ENCODE measurements at regions not wholly inside any gene's neighbourhood (a gene's known extent, or its start where the extent isn't known, plus 50 kb on each side); places are given as distances from the start of the nearest gene placed in this dataset.

GRCh38 chr7:68505721-68506120 lies 1092.6 kb upstream of the AUTS2 start:
- H3K4me1 ChIP-seq (ENCODE audit: insufficient read depth, low read length) = no peaks in the 10 kb centered on the region
- no peak for DNase-seq (ENCODE audit: insufficient read length, low spot score, missing footprints)
- H4K20me1 ChIP-seq (ENCODE audit: insufficient read depth, low read length) = no peaks in the 10 kb centered on the region
- no peaks in the 10 kb centered on the region for H3K79me2 ChIP-seq (ENCODE audit: insufficient read depth, low read length)
- no peaks in the 10 kb centered on the region for H3K27me3 ChIP-seq (ENCODE audit: insufficient read depth, low read length)
- no peak overlapping the region for H3K27ac ChIP-seq (ENCODE audit: low read depth, low read length)
- no peaks in the 10 kb centered on the region for H3K36me3 ChIP-seq (ENCODE audit: insufficient read depth, low read length)
- H3K4me2 ChIP-seq (ENCODE audit: insufficient read depth, low read length) = no peak overlapping the region
- TF ChIP-seq CTCF (IDR thresholded peaks at IDR 0.05; ENCODE audit: extremely low read depth, low read depth, low read length) = no peak
- no peak overlapping the region for H3K4me3 ChIP-seq (ENCODE audit: insufficient read depth, low read length)
- H2AFZ ChIP-seq (ENCODE audit: low read length) = no peak overlapping the region
- H3K9me3 ChIP-seq (ENCODE audit: low read depth, low read length) = no peaks in the 10 kb centered on the region

- no peak overlapping the region for H3K4me3 ChIP-seq (ENCODE audit: insufficient read depth, low read length)
- H2AFZ ChIP-seq (ENCODE audit: low read length) = no peak overlapping the region
- no peaks in the 10 kb centered on the region for H4K20me1 ChIP-seq (ENCODE audit: insufficient read depth, low read length)
- no peaks in the 10 kb centered on the region for H3K9me3 ChIP-seq (ENCODE audit: low read depth, low read length)
- no peaks in the 10 kb centered on the region for H3K36me3 ChIP-seq (ENCODE audit: insufficient read depth, low read length)
- H3K27me3 ChIP-seq (ENCODE audit: insufficient read depth, low read length) = no peaks in the 10 kb centered on the region
- H3K4me1 ChIP-seq (ENCODE audit: insufficient read depth, low read length) = no peaks in the 10 kb centered on the region
- H3K4me2 ChIP-seq (ENCODE audit: insufficient read depth, low read length) = no peak overlapping the region
- no peak overlapping the region for H3K27ac ChIP-seq (ENCODE audit: low read depth, low read length)
- TF ChIP-seq CTCF (IDR thresholded peaks at IDR 0.05; ENCODE audit: extremely low read depth, low read depth, low read length) = no peak
- no peak for DNase-seq (ENCODE audit: insufficient read length, low spot score, missing footprints)
- H3K79me2 ChIP-seq (ENCODE audit: insufficient read depth, low read length) = no peaks in the 10 kb centered on the region
Observed at GRCh38 chr7:68507668-68508067, 1090.6 kb upstream of the AUTS2 start.

GRCh38 chr7:68509054-68509453 lies 1089.2 kb upstream of the AUTS2 start:
- no peaks in the 10 kb centered on the region for H4K20me1 ChIP-seq (ENCODE audit: insufficient read depth, low read length)
- H2AFZ ChIP-seq (ENCODE audit: low read length) = no peak overlapping the region
- no peak for TF ChIP-seq CTCF (IDR thresholded peaks at IDR 0.05; ENCODE audit: extremely low read depth, low read depth, low read length)
- no peak overlapping the region for H3K4me2 ChIP-seq (ENCODE audit: insufficient read depth, low read length)
- no peaks in the 10 kb centered on the region for H3K9me3 ChIP-seq (ENCODE audit: low read depth, low read length)
- H3K4me3 ChIP-seq (ENCODE audit: insufficient read depth, low read length) = no peak overlapping the region
- no peak for DNase-seq (ENCODE audit: insufficient read length, low spot score, missing footprints)
- no peaks in the 10 kb centered on the region for H3K4me1 ChIP-seq (ENCODE audit: insufficient read depth, low read length)
- H3K27me3 ChIP-seq (ENCODE audit: insufficient read depth, low read length) = no peaks in the 10 kb centered on the region
- no peaks in the 10 kb centered on the region for H3K36me3 ChIP-seq (ENCODE audit: insufficient read depth, low read length)
- H3K79me2 ChIP-seq (ENCODE audit: insufficient read depth, low read length) = no peaks in the 10 kb centered on the region
- no peak overlapping the region for H3K27ac ChIP-seq (ENCODE audit: low read depth, low read length)

- Histone ChIP-seq H2AFZ (ENCODE audit: low read length) (no peak overlapping the region), H3K4me2 (ENCODE audit: insufficient read depth, low read length) (no peak overlapping the region), H3K9me3 (ENCODE audit: low read depth, low read length) (no peaks in the 10 kb centered on the region), H3K79me2 (ENCODE audit: insufficient read depth, low read length) (no peaks in the 10 kb centered on the region), H3K4me1 (ENCODE audit: insufficient read depth, low read length) (no peaks in the 10 kb centered on the region), H3K36me3 (ENCODE audit: insufficient read depth, low read length) (no peaks in the 10 kb centered on the region), H3K27me3 (ENCODE audit: insufficient read depth, low read length) (no peaks in the 10 kb centered on the region), H3K4me3 (ENCODE audit: insufficient read depth, low read length) (no peak overlapping the region), H3K27ac (ENCODE audit: low read depth, low read length) (no peak overlapping the region), H4K20me1 (ENCODE audit: insufficient read depth, low read length) (no peaks in the 10 kb centered on the region)
- TF ChIP-seq CTCF (IDR thresholded peaks at IDR 0.05; ENCODE audit: extremely low read depth, low read depth, low read length) = no peak
- DNase-seq (ENCODE audit: insufficient read length, low spot score, missing footprints) = no peak
Observed at GRCh38 chr7:68509603-68510002, 1088.7 kb upstream of the AUTS2 start.

Data from osteoblast (primary cell).